H9 (cell line): ENCODE measurements at regions not wholly inside any gene's neighbourhood (a gene's known extent, or its start where the extent isn't known, plus 50 kb on each side); places are given as distances from the start of the nearest gene placed in this dataset.

Source experiments
- DNase-seq: peaks from one replicate; pipeline ENCODE4 v3.0.0-alpha.2; 2017
- H2AFZ ChIP-seq: one replicate; pipeline ENCODE4 v1.6.1; 2013; ENCODE audit warnings: mild to moderate bottlenecking, low read length, control low read depth, moderate library complexity
- H2AK5ac ChIP-seq: 2 replicates; pipeline ENCODE4 v1.6.1; 2013; ENCODE audit warnings: low read length, control low read depth, mixed read lengths; ENCODE audit not compliant: insufficient read length
- H2BK120ac ChIP-seq: one replicate; pipeline ENCODE4 v1.6.1; 2013; ENCODE audit warnings: low read depth, mild to moderate bottlenecking, low read length, control low read depth, inconsistent platforms; ENCODE audit not compliant: poor library complexity, severe bottlenecking
- H2BK12ac ChIP-seq: 2 replicates; pipeline ENCODE4 v1.6.1; 2013; ENCODE audit warnings: low read length, control low read depth, mixed read lengths, low read depth; ENCODE audit not compliant: insufficient read length
- H2BK15ac ChIP-seq: 2 replicates; pipeline ENCODE4 v1.6.1; 2013; ENCODE audit warnings: low read depth, low read length, control low read depth
- H2BK20ac ChIP-seq: one replicate; pipeline ENCODE4 v1.6.1; 2013; ENCODE audit warnings: low read depth, mild to moderate bottlenecking, low read length, control low read depth, inconsistent platforms; ENCODE audit not compliant: poor library complexity, severe bottlenecking
- H2BK5ac ChIP-seq: 2 replicates; pipeline ENCODE4 v1.6.1; 2013; ENCODE audit warnings: low read length, control low read depth, mixed read lengths; ENCODE audit not compliant: insufficient read length
- H3K14ac ChIP-seq: 2 replicates; pipeline ENCODE4 v1.6.1; 2013; ENCODE audit warnings: low read length, control low read depth; ENCODE audit not compliant: insufficient read depth
- H3K18ac ChIP-seq: 2 replicates; pipeline ENCODE4 v1.6.1; 2013; ENCODE audit warnings: low read depth, mild to moderate bottlenecking, mixed read lengths, low read length, control low read depth; ENCODE audit not compliant: insufficient read length
- H3K23ac ChIP-seq: 2 replicates; pipeline ENCODE4 v1.6.1; 2013; ENCODE audit warnings: low read length, control low read depth, mixed read lengths, low read depth; ENCODE audit not compliant: insufficient read length
- H3K23me2 ChIP-seq: 2 replicates; pipeline ENCODE4 v1.6.1; 2013; ENCODE audit warnings: low read depth, mild to moderate bottlenecking, mixed read lengths, low read length, control low read depth; ENCODE audit not compliant: insufficient read length, poor library complexity, severe bottlenecking
- H3K27ac ChIP-seq: 2 replicates; pipeline ENCODE4 v1.5.1; 2013; ENCODE audit warnings: low read length, control low read depth, mixed read lengths, low read depth; ENCODE audit not compliant: insufficient read length
- H3K27me3 ChIP-seq: 2 replicates; pipeline ENCODE4 v1.6.1; 2013; ENCODE audit warnings: low read length, control low read depth, inconsistent platforms; ENCODE audit not compliant: insufficient read depth
- H3K4ac ChIP-seq: 2 replicates; pipeline ENCODE4 v1.6.1; 2013; ENCODE audit warnings: low read depth, mild to moderate bottlenecking, control low read depth, inconsistent platforms, low read length, moderate library complexity
- H3K4me1 ChIP-seq: 2 replicates; pipeline ENCODE4 v1.6.1; 2013; ENCODE audit warnings: low read length, control low read depth, inconsistent platforms; ENCODE audit not compliant: insufficient read depth
- H3K4me2 ChIP-seq: 2 replicates; pipeline ENCODE4 v1.6.1; 2013; ENCODE audit warnings: low read length, control low read depth, mixed read lengths; ENCODE audit not compliant: insufficient read length, insufficient read depth
- H3K56ac ChIP-seq: 2 replicates; pipeline ENCODE4 v1.6.1; 2013; ENCODE audit warnings: low read depth, mild to moderate bottlenecking, mixed read lengths, low read length, control low read depth; ENCODE audit not compliant: insufficient read length
- H3K79me1 ChIP-seq: 2 replicates; pipeline ENCODE4 v1.6.1; 2013; ENCODE audit warnings: low read depth, mild to moderate bottlenecking, moderate library complexity, low read length, control low read depth, inconsistent platforms; ENCODE audit not compliant: insufficient read depth, poor library complexity, severe bottlenecking
- H3K79me2 ChIP-seq: 2 replicates; pipeline ENCODE4 v1.6.1; 2013; ENCODE audit warnings: low read length, control low read depth, inconsistent platforms; ENCODE audit not compliant: insufficient read depth
- H3K9ac ChIP-seq: 2 replicates; pipeline ENCODE4 v1.6.1; 2013; ENCODE audit warnings: low read length, control low read depth, mixed read lengths; ENCODE audit not compliant: insufficient read length; ENCODE audit errors: extremely low read depth
- H3K9me3 ChIP-seq: one replicate; pipeline ENCODE4 v1.6.1; 2013; ENCODE audit warnings: low read depth, low read length, inconsistent platforms; ENCODE audit not compliant: control insufficient read depth
- H3T11ph ChIP-seq: one replicate; pipeline ENCODE4 v1.6.1; 2013; ENCODE audit warnings: mild to moderate bottlenecking, low read length, control low read depth, inconsistent platforms
- H4K20me1 ChIP-seq: one replicate; pipeline ENCODE4 v1.6.1; 2013; ENCODE audit not compliant: control insufficient read depth, insufficient read length, insufficient read depth
- H4K5ac ChIP-seq: 2 replicates; pipeline ENCODE4 v1.6.1; 2013; ENCODE audit warnings: low read depth, mild to moderate bottlenecking, mixed read lengths, low read length, control low read depth; ENCODE audit not compliant: insufficient read length
- H4K8ac ChIP-seq: replicated peaks from 2 replicates; pipeline ENCODE4 v1.6.1; 2013; ENCODE audit warnings: low read length, control low read depth, mixed read lengths, low read depth; ENCODE audit not compliant: insufficient read length
- H4K91ac ChIP-seq: 2 replicates; pipeline ENCODE4 v1.6.1; 2013; ENCODE audit warnings: low read depth, mild to moderate bottlenecking, moderate library complexity, mixed read lengths, low read length, control low read depth; ENCODE audit not compliant: insufficient read length
- H3K27ac Mint-ChIP-seq, 3 experiments: 2 replicates in 2 of 3; 3 replicates in 1 of 3; pipeline ENCODE4 v1.8.0; 2020 to 2021; ENCODE audit warnings: mixed read lengths in 3 of 3, mild to moderate bottlenecking in 1 of 3, moderate library complexity in 1 of 3
- H3K27me3 Mint-ChIP-seq: 2 replicates; pipeline ENCODE4 v1.8.0; 2021; ENCODE audit warnings: low read depth, mild to moderate bottlenecking, moderate library complexity, mixed read lengths
- H3K36me3 Mint-ChIP-seq, 3 experiments: 2 replicates in 2 of 3; 3 replicates in 1 of 3; pipeline ENCODE4 v1.8.0; 2020 to 2021; ENCODE audit warnings: low read depth in 3 of 3, mixed read lengths in 3 of 3; ENCODE audit not compliant: insufficient read depth in 1 of 3
- H3K4me1 Mint-ChIP-seq, 2 experiments: 2 replicates each; pipeline ENCODE4 v1.8.0; 2020; ENCODE audit warnings: mixed read lengths in 2 of 2
- H3K4me3 Mint-ChIP-seq, 2 experiments: 2 replicates in 1 of 2; 3 replicates in 1 of 2; pipeline ENCODE4 v1.8.0; 2020 to 2021; ENCODE audit warnings: mild to moderate bottlenecking in 2 of 2, mixed read lengths in 2 of 2, moderate library complexity in 1 of 2
- H3K9me3 Mint-ChIP-seq, 2 experiments: 2 replicates in 1 of 2; 3 replicates in 1 of 2; pipeline ENCODE4 v1.8.0; 2020; ENCODE audit warnings: mild to moderate bottlenecking in 2 of 2, mixed read lengths in 2 of 2, moderate library complexity in 1 of 2
- WGBS: extraction: QIAGEN DNeasy Blood & Tissue Kit; methylation state at CpG from one replicate; pipeline ENCODE4 v1.1.7; 2013; ENCODE audit warnings: missing lambda C conversion rate, low lambda C conversion rate, mixed read lengths; ENCODE audit not compliant: insufficient read length; ENCODE audit errors: extremely low coverage; 5-methylcytosine and 5-hydroxymethylcytosine counted together
- TF ChIP-seq, protein P1 (sequence below): fragments of 200-600 bp; sonication (generic); conservative IDR thresholded peaks from 3 replicates; pipeline ENCODE4 v1.8.0; 2021; ENCODE audit warnings: antibody characterized with exemption, mild to moderate bottlenecking

DNA sequence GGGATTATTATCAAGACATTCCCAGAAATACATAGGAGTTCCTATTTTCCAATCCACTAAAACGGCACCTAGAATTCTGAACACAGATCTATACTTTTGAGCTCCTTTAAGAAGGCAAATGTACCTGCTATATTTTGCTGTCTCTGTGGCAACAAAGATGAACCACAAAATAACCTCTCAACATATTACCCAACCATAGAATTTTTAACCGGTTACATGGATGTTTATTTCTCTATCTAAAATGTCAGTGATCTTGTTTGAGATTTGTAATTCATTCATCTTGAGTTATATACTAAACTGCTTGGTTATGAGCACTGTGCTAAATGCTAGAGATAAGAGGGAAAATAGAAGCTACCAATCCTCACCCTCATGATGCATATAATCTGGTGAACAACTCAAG, 117.5 kb upstream of the HMGCLL1 start:
- Histone ChIP-seq H2BK12ac (no peak overlapping the region), H2BK120ac (no peak overlapping the region), H3K79me2 (no peaks in the 10 kb centered on the region), H3K4ac (no peak overlapping the region), H3K79me1 (no peaks in the 10 kb centered on the region), H4K8ac (no peak overlapping the region), H3K27ac (no peak overlapping the region), H3K4me1 (no peaks in the 10 kb centered on the region), H2BK5ac (no peak overlapping the region), H3K14ac (no peak overlapping the region), H3K9ac (no peak overlapping the region), H3T11ph (no peak overlapping the region), H3K4me2 (no peak overlapping the region), H4K20me1 (no peaks in the 10 kb centered on the region), H3K23ac (no peak overlapping the region), H2BK15ac (no peak overlapping the region), H2AFZ (no peak overlapping the region), H4K5ac (no peak overlapping the region), H3K18ac (no peak overlapping the region), H3K56ac (no peak overlapping the region), H2AK5ac (no peak overlapping the region), H2BK20ac (no peak overlapping the region), H4K91ac (no peak overlapping the region), H3K23me2 (no peaks in the 10 kb centered on the region), H3K27me3 (no peaks in the 10 kb centered on the region), H3K9me3 (no peaks in the 10 kb centered on the region)
- WGBS, result no CpG with 5 or more reads among the region's 2 CpGs
- Mint-ChIP-seq H3K9me3 (no peaks in the 10 kb centered on the region), H3K36me3 (peaks cover 0 to 4% (median 0%) of the 10 kb centered on the region in 3 experiments; a peak in 1 of 7 replicates), H3K4me1 (peaks cover 24 to 28% of the 10 kb centered on the region in 2 experiments), H3K4me3 (no peak overlapping the region), H3K27me3 (no peaks in the 10 kb centered on the region), H3K27ac (no peak overlapping the region)
- no peak for DNase-seq
- TF ChIP-seq, protein P1, sequence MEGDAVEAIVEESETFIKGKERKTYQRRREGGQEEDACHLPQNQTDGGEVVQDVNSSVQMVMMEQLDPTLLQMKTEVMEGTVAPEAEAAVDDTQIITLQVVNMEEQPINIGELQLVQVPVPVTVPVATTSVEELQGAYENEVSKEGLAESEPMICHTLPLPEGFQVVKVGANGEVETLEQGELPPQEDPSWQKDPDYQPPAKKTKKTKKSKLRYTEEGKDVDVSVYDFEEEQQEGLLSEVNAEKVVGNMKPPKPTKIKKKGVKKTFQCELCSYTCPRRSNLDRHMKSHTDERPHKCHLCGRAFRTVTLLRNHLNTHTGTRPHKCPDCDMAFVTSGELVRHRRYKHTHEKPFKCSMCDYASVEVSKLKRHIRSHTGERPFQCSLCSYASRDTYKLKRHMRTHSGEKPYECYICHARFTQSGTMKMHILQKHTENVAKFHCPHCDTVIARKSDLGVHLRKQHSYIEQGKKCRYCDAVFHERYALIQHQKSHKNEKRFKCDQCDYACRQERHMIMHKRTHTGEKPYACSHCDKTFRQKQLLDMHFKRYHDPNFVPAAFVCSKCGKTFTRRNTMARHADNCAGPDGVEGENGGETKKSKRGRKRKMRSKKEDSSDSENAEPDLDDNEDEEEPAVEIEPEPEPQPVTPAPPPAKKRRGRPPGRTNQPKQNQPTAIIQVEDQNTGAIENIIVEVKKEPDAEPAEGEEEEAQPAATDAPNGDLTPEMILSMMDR, result no peak
